IPS-15b (cell line): ENCODE measurements at regions not wholly inside any gene's neighbourhood (a gene's known extent, or its start where the extent isn't known, plus 50 kb on each side); places are given as distances from the start of the nearest gene placed in this dataset.

Experiments
- H3K27me3 ChIP-seq: one replicate; pipeline ENCODE4 v1.6.1; 2013; ENCODE audit warnings: low read length; ENCODE audit not compliant: control insufficient read depth, insufficient read depth
- H3K36me3 ChIP-seq: one replicate; pipeline ENCODE4 v1.6.1; 2013; ENCODE audit warnings: low read length; ENCODE audit not compliant: control insufficient read depth, insufficient read depth
- H3K4me1 ChIP-seq: one replicate; pipeline ENCODE4 v1.6.1; 2013; ENCODE audit warnings: mild to moderate bottlenecking, low read length; ENCODE audit not compliant: control insufficient read depth, insufficient read depth
- H3K4me3 ChIP-seq: one replicate; pipeline ENCODE4 v1.5.1; 2013; ENCODE audit warnings: low read depth, low read length
- H3K9ac ChIP-seq: one replicate; pipeline ENCODE4 v1.6.1; 2013; ENCODE audit warnings: low read depth, mild to moderate bottlenecking, low read length
- H3K9me3 ChIP-seq: one replicate; pipeline ENCODE4 v1.6.1; 2013; ENCODE audit warnings: mild to moderate bottlenecking, low read length; ENCODE audit not compliant: control insufficient read depth, insufficient read depth

- Histone ChIP-seq H3K27me3 (no peaks in the 10 kb centered on the region), H3K9ac (no peak overlapping the region)
Observed at GRCh38 chr11:134518616-134519389, 106.8 kb upstream of the B3GAT1 start.

GRCh38 chr11:134517621-134518293 is 105.7 kb upstream of the B3GAT1 start:
- Histone ChIP-seq H3K4me3 (no peak overlapping the region), H3K4me1 (no peaks in the 10 kb centered on the region), H3K9me3 (no peaks in the 10 kb centered on the region), H3K36me3 (no peaks in the 10 kb centered on the region), H3K9ac (no peak overlapping the region), H3K27me3 (no peaks in the 10 kb centered on the region)

More at GRCh38 chr11:134518616-134519389, 106.8 kb upstream of the B3GAT1 start:
- Histone ChIP-seq H3K4me1 (no peaks in the 10 kb centered on the region), H3K4me3 (no peak overlapping the region), H3K9me3 (no peaks in the 10 kb centered on the region), H3K36me3 (no peaks in the 10 kb centered on the region)

DNA sequence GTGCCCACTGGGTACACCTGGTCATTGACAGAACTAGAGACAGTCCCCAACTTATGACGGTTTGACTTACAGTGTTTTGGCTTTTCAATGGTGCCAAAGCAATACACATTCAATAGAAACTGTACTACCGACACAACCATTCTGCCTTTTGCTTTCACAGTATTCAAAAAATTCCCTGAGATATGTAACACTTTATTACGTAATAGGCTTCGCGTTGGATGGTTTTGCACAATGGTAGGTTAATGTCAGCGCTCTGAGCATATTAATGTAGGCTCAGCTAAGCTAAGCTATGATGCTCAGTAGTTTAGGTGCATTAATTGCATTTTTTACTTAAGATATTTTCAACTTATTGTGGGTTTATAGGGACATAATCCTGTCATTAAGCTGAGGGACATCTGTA is 105.1 kb upstream of the B3GAT1 start:
- H3K4me3 ChIP-seq, result no peak overlapping the region
- no peaks in the 10 kb centered on the region for H3K9me3 ChIP-seq
- H3K4me1 ChIP-seq, result no peaks in the 10 kb centered on the region
- H3K36me3 ChIP-seq, result no peaks in the 10 kb centered on the region
- H3K9ac ChIP-seq, result no peak overlapping the region
- no peaks in the 10 kb centered on the region for H3K27me3 ChIP-seq

GRCh38 chr11:134516529-134516928 is 104.5 kb upstream of the B3GAT1 start:
- no peaks in the 10 kb centered on the region for H3K36me3 ChIP-seq
- H3K4me1 ChIP-seq, result no peaks in the 10 kb centered on the region
- no peak overlapping the region for H3K4me3 ChIP-seq
- no peaks in the 10 kb centered on the region for H3K9me3 ChIP-seq
- no peak overlapping the region for H3K9ac ChIP-seq
- H3K27me3 ChIP-seq, result no peaks in the 10 kb centered on the region

DNA sequence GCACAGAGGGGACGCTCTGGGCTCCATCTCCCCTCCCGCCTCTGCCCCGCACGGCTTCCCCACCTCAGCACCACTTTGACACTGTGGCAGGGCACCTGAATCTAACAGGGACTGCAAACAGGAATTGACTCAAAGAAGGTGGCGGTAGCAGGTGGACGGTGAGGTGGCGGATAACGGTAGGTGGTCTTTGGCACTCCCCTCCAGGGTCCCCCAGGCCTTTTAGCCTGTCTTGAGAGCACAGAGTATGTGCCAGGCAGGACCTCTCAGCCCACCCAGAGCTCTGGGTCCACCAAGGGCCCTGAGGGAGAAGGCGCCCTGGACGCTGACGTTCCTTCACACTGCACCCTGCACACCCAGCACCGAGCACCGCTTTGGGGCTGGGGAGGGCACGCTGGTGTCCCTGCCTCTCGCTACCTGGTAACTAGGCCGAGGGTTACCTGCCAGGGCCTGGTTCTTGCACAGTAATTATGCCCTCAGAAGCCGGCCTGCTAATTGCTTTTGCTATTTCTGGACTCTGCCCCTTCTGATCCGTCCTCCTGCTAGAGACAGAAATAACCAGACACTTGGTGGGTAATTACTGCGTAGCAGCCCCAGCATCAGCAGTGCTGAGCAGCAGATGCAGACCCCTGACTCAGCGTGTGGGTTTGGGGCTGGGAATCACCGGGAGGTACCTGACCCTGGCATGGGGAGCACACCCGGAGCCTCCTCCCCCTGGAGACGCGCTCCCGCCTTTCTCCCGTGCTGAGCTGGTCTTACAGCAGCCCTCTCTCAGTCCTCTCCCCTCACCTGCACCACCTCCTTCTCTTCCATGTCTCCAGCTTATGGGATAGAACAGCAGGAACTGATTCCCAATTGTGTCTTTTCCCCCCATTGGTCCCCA is 103.3 kb upstream of the B3GAT1 start:
- Histone ChIP-seq H3K9me3 (no peaks in the 10 kb centered on the region), H3K4me3 (no peak overlapping the region), H3K36me3 (no peaks in the 10 kb centered on the region), H3K27me3 (no peaks in the 10 kb centered on the region), H3K9ac (no peak overlapping the region), H3K4me1 (no peaks in the 10 kb centered on the region)

DNA sequence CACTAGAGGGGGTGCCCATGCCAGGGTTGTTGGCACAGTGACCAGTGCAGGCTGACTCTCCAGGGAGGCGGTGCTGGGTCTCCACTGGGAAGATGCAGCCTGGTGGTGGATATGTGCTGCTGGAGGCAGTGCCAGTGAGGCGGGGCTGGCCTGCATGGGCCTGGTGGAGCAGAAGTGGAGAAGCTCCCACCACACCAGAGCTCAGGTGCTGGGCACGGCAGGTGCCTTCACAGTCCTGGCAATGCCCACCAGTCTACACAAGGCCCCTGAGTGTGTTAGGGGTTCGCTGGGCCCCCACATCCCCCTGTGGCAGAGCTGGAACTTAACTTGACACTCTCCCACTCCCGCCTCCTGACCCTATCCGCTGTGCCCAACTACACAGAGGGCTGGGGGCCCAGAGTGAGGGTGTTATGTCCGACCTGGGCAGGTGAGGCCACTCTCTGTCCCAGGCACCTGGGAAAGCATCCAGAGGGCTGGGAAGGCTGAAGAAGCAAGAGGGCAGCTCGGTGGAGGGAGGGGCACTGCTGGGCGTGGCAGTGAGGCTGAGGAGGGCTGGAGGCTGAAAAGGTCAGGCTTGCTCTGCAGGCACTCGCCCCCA is 102.4 kb upstream of the B3GAT1 start:
- H3K27me3 ChIP-seq, result no peaks in the 10 kb centered on the region

GRCh38 chr11:134513585-134514120 is 101.6 kb upstream of the B3GAT1 start:
- H3K9me3 ChIP-seq, result no peaks in the 10 kb centered on the region
- no peaks in the 10 kb centered on the region for H3K27me3 ChIP-seq
- no peak overlapping the region for H3K9ac ChIP-seq
- no peaks in the 10 kb centered on the region for H3K36me3 ChIP-seq
- no peak overlapping the region for H3K4me3 ChIP-seq
- H3K4me1 ChIP-seq, result no peaks in the 10 kb centered on the region

More for the DNA sequence above, 102.4 kb upstream of the B3GAT1 start:
- Histone ChIP-seq H3K4me1 (no peaks in the 10 kb centered on the region), H3K4me3 (no peak overlapping the region), H3K36me3 (no peaks in the 10 kb centered on the region), H3K9me3 (no peaks in the 10 kb centered on the region), H3K9ac (no peak overlapping the region)

DNA sequence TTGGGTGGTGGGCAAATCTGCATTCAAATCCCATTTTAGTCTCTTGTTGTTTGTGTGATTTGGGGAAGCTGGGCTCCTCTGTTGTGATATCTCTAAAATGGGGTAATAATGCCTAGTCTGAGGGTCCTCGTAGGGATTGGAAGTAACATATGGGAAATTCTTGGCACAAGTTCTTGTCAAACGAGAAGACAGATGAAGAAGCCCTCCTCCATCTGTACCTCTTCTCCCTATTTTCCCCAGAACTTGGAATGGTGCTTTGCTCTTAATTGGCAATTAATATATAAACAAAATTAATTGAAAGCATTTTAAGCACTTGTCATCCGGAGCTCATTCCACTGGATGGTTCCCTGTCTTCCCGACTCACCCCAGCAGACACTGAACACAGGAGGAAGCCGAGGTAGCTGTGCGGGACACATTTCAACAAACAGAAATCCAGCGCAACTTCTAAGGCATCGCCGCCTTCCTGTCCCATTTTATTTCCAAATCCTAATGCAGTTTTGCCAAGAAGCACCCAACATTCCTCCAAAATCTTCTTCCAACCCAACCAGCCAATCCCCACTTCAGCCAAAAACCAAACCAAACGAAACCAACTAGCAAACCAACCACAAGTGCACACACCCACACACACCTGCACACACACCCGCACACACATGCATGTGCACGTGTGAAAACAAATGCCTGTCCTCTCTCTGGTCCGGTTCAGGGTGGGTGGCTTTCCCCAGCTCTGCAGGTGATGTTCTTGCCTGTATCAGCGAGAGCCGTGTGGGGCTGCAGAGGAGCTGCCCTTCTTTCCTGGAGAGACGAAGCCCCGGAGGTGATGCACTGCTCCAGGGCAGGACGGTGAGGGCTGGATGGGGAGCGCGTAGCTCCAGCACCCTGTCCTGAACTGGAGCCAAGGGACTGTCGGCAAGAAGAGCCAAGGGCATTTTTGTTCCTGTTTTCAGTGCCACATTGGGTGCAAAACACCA is 100.8 kb upstream of the B3GAT1 start:
- Histone ChIP-seq H3K36me3 (no peaks in the 10 kb centered on the region), H3K4me1 (no peaks in the 10 kb centered on the region), H3K4me3 (no peak overlapping the region), H3K9me3 (no peaks in the 10 kb centered on the region), H3K9ac (no peak overlapping the region), H3K27me3 (no peaks in the 10 kb centered on the region)

DNA sequence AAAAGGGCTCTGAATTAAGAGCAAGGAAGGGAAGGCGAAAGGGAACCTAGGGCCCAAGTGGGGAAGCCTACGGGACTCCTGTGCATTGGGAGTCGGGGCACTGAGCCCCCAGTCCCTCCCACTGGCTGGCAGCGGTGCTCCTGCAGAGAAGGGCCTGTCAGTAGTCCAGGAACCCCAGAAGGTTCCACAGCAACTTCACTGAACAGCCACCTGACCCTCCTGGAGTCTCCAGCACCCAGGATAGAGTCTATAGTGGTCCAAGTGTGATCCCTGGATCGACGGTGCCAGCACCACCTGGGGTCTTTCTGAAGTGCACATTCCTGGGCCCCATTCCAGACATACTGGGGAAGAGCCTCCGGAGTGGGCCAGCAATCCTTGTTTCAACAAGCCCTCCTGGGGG is 100.0 kb upstream of the B3GAT1 start:
- H3K27me3 ChIP-seq, result no peaks in the 10 kb centered on the region

GRCh38 chr11:134511255-134511654 is 99.2 kb upstream of the B3GAT1 start:
- Histone ChIP-seq H3K36me3 (no peaks in the 10 kb centered on the region), H3K9ac (no peak overlapping the region), H3K4me3 (no peak overlapping the region), H3K27me3 (no peaks in the 10 kb centered on the region), H3K9me3 (no peaks in the 10 kb centered on the region), H3K4me1 (no peaks in the 10 kb centered on the region)

More for the DNA sequence above, 100.0 kb upstream of the B3GAT1 start:
- Histone ChIP-seq H3K36me3 (no peaks in the 10 kb centered on the region), H3K4me3 (no peak overlapping the region), H3K4me1 (no peaks in the 10 kb centered on the region), H3K9ac (no peak overlapping the region), H3K9me3 (no peaks in the 10 kb centered on the region)
